DMS 273 (cell line): ENCODE measurements at regions not wholly inside any gene's neighbourhood (a gene's known extent, or its start where the extent isn't known, plus 50 kb on each side); places are given as distances from the start of the nearest gene placed in this dataset.

ENCODE experiments used
- DNase-seq: peaks from one replicate; lab custom pipeline; 2025; ENCODE audit not compliant: unreplicated experiment; lab: John Stamatoyannopoulos, UW

DNA sequence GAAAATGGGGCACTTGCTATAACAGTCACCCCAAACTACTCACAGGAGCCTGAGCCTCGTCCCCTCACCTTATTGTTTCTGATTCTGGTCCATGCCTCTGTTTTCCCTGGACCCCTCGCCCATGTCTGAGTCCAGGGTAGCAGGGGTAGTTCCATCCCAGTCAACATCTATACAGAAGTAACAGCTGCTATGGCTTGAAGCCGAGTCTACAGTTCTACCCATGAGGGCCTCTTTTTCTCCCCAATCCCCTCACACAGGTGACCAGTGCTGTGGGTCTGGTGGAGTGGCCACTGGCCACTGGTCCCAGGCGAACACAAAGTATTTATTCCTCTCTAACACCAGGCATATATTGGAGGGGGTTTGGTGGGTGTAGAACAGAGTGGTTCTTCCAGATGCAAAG, 116.4 kb downstream of the ZNF280B start:
- DNase-seq: no peak

DNA sequence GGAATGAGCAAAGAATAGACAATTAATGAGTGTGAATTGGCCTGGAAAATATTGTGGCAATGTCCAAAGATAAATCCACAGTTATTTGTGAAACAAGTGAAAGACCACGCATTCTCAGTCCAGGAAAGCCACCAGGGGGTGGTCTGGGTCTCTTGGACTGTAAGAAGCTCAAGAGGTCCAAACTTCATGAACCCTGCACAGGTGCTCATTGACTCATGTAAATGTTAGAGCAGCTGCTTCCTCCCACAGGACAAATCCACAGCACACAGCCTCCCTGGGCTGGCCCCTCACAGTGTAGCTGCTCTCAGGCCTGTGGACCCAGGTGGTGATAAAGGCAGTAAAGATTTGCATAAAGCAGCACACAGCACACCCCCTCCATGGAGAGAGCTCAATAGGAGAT, 114.0 kb downstream of the ZNF280B start:
- DNase-seq: no peak

DNA sequence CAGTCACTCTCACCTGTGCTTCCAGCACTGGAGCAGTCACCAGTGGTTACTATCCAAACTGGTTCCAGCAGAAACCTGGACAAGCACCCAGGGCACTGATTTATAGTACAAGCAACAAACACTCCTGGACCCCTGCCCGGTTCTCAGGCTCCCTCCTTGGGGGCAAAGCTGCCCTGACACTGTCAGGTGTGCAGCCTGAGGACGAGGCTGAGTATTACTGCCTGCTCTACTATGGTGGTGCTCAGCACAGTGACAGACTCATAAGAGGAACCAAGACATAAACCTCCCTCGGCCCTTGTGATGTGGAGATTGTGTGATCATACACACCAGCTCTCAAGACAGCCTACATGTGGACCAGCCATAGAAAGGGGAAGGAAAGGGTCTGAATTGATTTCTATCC, 113.3 kb downstream of the ZNF280B start:
- no peak for DNase-seq

DNA sequence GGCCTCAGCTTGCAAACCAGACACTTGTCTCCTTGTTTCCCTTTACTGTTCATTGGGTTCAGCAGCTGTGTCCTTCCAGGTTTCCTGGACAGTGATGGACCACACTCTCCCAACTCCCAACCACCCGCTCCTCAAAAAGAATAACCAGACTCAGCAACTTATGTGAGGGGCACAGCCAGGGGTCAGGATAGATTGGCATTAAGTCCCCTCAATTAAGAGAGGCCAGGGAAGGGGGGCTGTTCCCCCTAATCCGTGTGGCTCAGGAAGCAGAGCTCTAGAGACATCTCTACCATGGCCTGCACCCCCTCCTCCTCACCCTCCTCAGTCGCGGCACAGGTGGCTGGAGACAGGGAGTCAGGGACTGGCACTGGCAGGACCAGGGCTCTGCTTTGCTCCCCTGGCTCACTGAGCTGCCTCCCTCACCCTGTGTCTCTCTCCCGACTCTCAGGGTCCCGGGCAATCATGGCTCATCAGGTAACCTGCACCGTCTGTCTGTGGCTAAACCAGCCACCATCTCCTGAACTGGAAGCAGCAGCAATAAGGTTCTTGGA, 111.7 kb downstream of the ZNF280B start:
- DNase-seq: no peak

DNA sequence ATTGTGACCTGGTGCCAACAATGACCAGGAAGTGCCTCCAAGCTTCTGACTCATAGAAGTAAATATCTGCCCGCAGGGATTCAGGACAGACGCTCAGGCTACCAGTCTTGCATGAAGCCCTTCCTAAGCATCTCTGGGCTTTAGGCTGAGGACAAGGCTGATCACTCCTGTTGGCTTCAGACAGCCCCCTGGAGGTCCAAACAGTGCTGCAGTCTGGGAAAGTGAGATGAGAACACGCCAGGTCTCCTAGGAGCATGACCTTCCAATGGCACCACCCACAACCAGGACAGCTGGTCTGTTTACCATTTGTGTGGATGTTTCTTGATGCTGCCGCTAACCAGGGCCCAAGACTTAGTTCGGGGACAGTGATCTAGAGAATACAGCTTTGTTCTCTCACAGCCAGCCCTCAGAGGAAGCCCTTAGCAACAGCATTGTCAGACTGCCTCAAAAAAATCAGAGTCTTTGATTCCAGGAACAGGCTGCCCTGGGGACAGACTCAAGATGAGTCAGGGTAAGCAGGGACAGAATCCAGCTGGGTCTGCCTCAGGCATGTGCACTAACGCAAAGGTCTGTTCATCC, 111.2 kb downstream of the ZNF280B start:
- peak; percentile 4 for DNase-seq

DNA sequence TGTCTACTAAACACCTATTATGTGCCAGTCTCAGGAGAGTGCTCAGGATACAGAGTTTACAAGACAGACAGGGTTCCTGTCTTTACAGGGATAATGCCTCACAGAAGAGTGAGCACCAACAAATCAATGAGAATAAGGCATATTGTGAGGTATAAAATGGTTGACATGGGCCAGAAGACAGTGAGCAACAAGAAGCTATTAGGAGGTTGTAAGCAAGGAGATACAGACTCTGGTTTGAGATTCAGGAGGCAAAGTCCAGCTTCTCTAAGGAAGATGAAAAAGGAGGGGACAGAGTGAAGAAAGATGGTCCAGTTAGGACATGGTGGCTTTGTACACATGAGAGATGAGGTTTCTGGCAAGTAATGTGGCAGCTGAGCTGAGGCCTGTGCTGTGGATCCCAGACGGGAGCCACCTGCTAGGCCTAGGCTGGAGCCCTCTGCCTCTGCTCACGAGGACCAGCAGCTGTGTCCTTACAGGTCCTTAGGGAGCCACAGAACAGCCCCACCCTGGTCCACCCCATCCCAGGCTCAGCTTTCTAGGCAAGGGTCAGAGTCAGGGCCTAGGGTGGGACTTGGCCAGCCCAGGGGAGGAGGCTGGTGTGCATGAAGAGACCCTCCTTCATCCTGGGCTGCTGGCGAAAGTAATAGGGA, 110.5 kb downstream of the ZNF280B start:
- no peak for DNase-seq

DNA sequence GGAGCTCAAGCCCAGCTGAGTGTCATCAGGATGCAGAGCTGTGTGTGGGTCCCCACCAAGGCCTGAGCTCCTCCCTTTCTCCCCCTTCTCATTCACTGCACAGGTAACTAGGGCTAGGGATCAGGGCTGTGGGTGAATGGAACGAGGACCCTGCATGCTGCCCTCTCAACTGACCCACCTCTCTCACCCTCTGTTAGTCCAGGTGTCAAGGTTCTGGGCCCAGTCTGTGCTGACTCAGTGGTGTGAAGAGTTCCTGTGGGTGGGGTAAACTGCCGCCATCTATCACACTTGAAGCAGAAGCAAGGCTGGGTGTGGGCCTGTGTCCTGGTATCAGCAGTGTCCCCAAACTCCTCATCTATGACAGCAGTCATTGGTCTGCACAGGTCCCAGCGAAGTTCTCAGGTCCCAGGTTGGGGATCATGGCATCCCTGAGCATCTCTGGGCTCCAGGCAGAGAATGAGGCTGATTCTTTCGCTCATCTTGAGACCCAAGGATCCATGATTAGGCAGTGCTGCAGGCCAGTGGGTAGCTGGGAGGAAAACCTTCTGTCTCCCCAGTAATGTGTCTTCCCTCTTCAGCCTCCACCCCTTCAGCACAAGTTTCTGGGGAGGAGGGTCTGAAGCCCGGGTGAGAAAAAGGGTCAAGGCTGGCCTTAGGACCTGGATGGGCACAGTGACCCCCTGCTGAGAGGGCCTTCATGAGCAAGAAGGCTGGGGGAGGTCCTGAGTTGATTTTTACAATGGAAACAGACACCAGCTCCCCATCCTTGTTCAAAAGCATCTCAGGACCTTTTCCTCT, 109.8 kb downstream of the ZNF280B start:
- DNase-seq: no peak

DNA sequence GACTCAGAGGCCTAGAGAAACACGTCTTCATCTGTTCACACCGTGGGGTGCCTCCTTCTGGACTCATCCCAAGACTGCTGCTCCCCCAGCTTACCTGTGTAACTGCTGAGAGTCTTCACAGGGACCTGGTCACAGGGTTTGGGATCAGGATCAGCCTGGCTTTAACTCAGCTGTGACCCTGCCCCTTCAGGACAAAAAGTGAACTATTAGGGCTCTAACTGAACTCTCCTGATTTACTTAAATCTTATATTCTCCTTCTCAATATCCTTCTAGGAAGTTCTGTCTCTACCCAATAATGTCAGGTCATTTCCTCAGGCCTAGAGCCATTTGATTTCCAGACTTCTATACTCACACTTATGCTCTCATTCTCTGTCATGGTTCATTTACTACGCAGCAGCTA, 108.4 kb downstream of the ZNF280B start:
- DNase-seq: no peak

DNA sequence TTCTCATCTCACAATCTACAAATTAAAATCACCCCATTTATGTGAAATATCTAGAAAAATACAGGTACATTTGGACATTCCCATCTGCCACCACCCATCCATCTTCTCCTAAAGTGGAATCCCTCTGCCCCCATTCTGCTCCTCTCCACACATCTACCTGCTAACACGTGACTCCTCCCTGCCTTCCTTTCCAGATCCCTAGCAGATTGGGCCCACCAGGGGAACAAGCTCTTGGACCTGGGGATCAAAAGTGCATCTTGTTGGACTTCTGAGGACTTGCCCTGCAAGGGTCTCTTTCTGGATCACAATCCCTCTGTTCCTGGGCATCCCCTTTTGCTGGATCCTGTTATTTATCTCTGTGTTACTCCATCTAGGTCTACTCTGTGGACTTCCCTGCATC, 107.6 kb downstream of the ZNF280B start:
- no peak for DNase-seq

DNA sequence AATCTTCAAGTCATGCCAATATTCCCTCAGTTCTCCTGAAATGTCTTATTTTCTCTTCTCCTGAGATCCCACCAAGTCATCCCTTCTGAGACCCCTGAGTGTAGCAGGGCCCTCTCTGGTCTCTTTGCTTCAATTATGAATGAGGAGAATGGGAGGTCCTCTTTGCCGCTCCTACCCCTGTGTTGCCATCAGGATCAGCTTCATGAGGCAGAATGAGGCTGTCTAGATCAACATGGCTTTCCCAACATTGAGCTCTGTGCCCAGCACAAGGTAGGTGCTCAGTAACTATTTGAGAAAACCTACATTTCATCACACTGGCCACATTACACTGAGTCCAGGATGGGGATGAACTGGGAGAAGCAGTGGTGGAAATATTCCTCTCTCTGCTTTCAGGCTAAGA, 107.2 kb downstream of the ZNF280B start:
- DNase-seq: no peak

DNA sequence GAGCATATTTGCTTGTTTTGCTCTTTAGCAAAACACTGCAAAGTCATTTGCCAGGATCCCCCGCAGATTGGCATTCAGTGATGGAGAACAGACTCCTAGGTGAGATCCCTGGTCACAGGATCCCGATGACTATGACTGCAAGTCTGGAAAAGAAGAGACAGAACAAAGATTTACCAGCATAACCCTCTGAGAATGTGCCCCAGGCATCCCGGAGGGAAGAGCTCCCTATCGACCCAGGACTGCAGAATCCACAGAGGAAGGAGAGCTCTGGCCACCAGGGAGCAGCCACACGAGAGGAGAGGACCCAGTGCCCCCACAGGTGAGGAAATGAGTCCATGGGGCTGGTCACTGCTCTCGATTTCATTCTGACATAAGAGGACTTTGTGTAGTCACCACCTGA, 105.2 kb downstream of the ZNF280B start:
- DNase-seq: no peak

DNA sequence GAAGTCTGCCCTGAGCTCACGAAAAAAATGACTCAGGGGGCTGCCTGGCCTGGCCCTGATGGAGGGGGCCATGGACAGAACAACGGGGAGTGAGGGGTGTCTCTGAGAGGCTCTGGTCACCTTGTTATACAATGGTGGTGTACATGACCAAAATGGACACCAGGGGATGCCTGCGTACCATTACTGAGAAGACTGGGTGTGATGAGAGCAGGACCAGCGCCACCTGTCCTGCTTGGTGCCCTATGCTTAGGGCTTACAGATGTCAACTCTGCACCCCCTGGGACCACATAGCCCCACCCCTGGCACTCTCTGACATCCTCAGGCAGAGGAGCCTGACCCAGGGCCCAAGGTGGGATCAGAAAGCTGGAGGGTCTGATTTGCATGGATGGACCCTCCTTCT, 104.8 kb downstream of the ZNF280B start:
- no peak for DNase-seq

DNA sequence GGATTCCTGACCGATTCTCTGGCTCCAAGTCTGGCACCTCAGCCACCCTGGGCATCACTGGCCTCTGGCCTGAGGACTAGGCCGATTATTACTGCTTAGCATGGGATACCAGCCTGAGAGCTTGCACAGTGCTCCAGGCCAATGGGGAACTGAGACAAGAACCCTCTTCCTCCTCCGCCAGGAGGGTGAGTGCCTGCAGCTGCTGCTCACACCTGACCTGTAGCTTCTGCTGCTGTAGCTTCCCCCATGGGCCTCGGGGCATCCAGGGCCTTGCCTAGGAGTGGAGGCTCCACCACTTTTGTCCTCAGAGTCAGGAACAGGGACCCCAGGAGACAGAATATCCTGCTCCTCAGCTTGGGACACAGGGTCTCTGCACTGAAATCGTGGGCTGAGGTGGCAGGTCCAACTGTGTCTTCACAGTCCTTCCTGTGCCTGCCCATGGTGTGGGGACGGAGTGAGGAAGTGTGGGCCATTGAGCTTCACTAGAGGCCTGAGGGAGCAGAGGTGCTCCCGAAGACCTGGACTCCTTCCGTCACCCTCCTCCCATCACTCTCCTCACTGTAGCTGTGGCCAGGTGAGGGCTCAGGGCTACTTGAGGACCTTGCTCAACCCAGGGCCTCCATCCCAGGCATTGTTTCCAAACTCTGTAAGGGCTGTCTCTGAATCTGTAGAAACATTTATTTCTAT, 103.8 kb downstream of the ZNF280B start:
- DNase-seq: no peak

DNA sequence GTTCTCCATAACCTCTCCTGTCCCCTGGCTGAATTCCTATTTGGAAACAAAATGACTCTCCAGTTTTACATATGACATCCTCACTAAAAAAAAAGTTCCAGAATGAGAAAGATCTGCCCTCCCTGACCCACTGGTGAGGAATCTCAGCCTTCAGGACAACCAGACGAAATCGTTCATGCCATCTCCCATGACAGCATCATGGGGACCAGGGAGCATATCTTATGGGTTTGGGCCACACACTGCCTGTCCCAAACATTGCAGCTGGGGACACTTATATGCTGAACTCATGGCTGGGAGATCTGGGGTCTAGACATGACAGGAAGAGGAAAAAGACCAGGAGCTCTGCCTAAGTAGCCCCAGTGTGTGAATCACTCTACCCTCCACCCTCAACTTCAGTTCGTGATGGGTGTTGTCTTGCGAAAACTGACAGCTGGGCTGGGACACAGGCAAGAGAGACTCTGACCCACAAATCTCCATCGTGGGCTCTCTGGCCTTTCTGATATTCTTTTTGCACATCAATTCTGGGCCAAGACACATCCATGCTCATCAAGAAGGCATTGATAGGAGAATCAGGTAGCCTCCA, 102.0 kb downstream of the ZNF280B start:
- DNase-seq: no peak

DNA sequence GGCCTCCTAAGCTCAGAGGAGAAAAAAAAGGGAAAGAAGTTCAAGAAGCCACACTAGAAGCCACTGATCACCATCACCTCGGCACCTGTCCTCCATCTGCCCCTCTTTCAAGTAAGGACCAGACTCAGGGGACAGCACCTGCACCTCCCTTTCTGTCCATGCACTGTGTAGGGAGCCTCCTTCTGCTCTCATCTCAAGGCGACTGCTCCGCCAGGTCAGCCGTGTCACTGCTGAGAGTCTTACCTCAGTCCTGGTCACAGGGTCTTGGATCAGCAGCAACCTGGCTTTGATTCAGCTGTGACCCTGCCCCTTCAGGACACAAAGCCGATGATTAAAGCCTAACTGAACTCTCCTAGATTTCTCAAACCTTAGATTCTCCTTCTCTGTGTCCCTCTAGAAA, 101.5 kb downstream of the ZNF280B start:
- no peak for DNase-seq

DNA sequence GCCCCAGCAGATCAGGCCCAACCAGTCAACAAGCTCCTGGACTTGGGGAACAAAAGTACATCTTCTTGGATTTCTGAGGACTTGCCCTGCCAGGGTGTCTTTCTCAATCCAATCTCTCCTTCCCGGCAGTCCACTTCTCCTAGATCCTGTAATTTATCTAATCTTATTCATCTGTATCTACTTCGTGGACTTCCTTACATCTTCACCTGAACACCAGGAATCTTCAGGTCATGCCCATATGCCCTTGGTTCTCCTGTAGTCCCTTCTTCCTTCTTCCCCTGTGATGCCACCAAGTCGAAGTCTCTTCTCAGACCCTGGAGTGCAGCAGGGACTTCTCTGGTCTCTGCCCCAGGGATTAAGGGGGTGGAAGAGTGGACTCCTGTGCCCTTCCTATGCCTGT, 100.3 kb downstream of the ZNF280B start:
- no peak for DNase-seq

DNA sequence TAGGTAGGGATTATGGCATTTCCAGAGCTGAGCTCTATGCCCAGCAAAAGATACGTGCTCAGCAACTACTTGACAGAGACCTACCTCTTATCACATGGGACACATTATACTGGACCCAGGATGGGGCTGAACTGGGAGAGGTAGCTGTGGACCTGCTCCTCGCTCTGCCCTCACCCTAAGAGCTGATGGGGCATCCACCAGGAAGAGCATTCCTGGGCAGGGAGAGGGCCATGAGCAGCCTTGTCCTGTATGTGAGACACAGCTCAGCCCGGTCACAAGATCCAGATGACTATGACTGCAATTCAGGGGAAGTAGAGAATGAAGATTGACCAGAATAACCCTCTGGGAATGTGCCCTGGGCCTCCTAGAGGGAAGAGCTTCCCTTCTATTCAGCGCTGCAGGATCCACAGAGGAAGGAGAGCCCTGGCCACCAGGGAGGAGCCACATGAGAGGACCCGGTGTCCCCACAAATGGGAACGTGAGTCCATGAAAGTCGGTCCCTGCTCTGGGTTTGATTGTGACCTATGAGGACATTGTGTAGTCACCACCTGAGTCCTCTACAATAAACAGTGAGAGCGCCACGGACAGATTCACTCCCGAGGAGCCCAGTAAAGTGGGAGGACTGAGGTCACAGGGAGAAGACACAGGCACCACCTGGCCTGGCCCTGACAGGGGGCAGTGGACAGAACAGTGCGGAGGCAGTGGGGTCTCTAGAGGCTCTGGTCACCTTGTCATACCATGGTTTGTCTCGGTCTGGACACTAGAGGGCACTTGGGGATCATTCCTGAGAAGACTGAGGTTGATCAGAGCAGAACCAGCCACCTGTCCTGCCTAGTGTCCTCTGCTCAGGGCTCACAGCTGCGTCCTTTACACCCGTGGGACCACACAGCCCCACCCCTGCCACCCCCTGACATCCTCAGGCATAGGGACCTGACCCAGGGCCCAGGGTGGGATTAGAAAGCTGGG, 99.5 kb downstream of the ZNF280B start:
- peak; percentile 47 for DNase-seq

DNA sequence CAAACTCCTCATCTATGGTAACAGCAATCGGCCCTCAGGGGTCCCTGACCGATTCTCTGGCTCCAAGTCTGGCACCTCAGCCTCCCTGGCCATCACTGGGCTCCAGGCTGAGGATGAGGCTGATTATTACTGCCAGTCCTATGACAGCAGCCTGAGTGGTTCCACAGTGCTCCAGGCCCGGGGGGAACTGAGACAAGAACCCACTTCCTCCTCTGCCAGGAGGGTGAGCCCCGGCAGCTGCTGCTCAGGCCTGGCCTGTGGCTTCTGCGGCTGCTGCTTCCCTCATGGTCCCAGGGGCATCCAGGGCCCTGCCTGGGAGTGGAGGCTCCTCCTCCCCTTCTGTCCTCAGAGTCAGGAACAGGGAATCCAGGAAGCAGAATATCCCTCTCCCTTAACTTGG, 98.4 kb downstream of the ZNF280B start:
- DNase-seq: peak; percentile 84

DNA sequence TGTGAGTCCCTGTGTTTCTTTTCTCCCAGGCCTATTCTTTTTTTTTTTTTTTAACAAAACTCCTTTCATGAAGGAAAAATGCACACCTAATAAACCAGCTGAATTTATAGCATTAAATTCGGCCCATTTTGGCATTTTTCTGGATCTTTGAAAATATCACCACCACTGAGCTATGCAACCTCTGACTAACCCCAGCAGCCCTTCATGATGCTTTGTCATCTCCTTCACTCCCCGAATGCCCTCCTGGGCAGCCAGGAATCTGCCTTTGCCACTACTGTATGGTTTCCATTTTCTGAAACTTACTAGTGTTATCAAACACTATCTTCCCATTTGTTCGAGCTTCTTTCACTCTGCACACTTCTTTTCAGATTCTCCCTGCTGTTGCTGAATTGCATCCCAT, 97.9 kb downstream of the ZNF280B start:
- DNase-seq: no peak

DNA sequence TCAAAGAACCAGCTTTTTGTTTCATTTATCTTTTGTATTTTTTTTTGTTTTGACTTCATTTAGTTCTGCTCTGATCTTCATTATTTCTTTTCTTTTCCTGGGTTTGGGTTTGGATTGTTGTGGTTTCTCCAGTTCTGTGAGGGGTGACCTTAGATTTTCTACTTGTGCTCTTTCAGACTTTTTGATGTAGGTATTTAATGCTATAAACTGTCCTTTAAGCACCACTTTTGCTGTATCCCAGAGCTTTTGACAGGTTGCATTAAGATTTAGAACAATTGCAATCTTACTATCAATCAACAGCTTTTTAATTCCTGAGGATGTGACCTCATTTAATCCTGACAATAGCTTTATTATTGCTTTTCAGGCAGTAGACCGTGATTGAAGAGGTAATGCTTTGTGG, 94.3 kb downstream of the ZNF280B start:
- no peak for DNase-seq
